ENCODE measurements at regions not wholly inside any gene's neighbourhood (a gene's known extent, or its start where the extent isn't known, plus 50 kb on each side); places are given as distances from the start of the nearest gene placed in this dataset.

- no peak for TF ChIP-seq REST (IDR thresholded peaks at IDR 0.05; ENCODE audit: borderline replicate concordance)
- no peak for TF ChIP-seq EZH2 (IDR thresholded peaks at IDR 0.05; ENCODE audit: borderline replicate concordance, insufficient read depth, low read length, poor library complexity, severe bottlenecking)
Observed at GRCh38 chr3:30332196-30333021, 274.0 kb upstream of the TGFBR2 start (continued).

- H3K4me3 ChIP-seq (ENCODE audit: low read length), result no peak overlapping the region
- H3K27me3 ChIP-seq (ENCODE audit: insufficient read depth, low read depth, low read length), result no peaks in the 10 kb centered on the region
- no peaks in the 10 kb centered on the region for H3F3A ChIP-seq (ENCODE audit: insufficient read depth, low read length, poor library complexity, severe bottlenecking)
- no peak overlapping the region for H3K27ac ChIP-seq (ENCODE audit: low read length)
- H3K9me2 ChIP-seq (ENCODE audit: insufficient read depth, low read length), result no peaks in the 10 kb centered on the region
- no peak overlapping the region for H3K9ac ChIP-seq (ENCODE audit: low read length)
- no peaks in the 10 kb centered on the region for H4K20me1 ChIP-seq (ENCODE audit: insufficient read depth)
- H2AFZ ChIP-seq (ENCODE audit: low read depth, low read length), result no peak overlapping the region
- no peak overlapping the region for H3K4me2 ChIP-seq (ENCODE audit: low read length)
- H3K36me3 ChIP-seq (ENCODE audit: insufficient read depth, low read length), result no peaks in the 10 kb centered on the region
- no peaks in the 10 kb centered on the region for H3K79me2 ChIP-seq (replicated peaks; ENCODE audit: insufficient read depth, low read length)
- TF ChIP-seq SMC3 (conservative IDR thresholded peaks at IDR 0.05; ENCODE audit: poor library complexity) (no peak), RAD21 (conservative IDR thresholded peaks at IDR 0.05) (no peak), EP300 (conservative IDR thresholded peaks at IDR 0.05; ENCODE audit: poor library complexity, severe bottlenecking) (no peak)
- H3K9me3 ChIP-seq (ENCODE audit: low read length), result no peaks in the 10 kb centered on the region
Observed at GRCh38 chr3:30333143-30333542, 273.3 kb upstream of the TGFBR2 start.

DNA sequence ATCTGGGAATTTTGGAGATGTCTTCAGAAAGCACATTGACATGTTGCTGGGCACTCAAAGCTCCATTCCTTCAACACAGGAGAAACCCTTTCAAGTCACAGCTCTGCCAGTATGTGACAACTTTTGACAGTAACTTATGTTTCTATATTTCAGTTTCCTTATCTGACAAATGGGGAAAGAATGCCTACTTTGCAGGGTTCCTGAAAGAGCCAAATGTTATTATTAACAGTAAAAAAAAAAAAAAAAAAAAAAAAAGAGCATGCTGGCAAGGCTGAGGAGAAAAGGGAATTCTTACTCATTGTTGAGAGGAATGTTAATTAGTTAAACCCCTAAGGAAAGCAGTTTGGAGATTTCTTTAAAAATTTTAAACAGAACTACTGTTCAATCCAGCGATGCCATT lies 272.5 kb upstream of the TGFBR2 start:
- TF ChIP-seq TAF1 (IDR thresholded peaks at IDR 0.05; ENCODE audit: low read depth) (no peak), EZH2 (IDR thresholded peaks at IDR 0.05; ENCODE audit: borderline replicate concordance, insufficient read depth, low read length, poor library complexity, severe bottlenecking) (no peak), EP300 (conservative IDR thresholded peaks at IDR 0.05; ENCODE audit: poor library complexity, severe bottlenecking) (no peak), REST (IDR thresholded peaks at IDR 0.05; ENCODE audit: borderline replicate concordance) (no peak), MXI1 (conservative IDR thresholded peaks at IDR 0.05; ENCODE audit: poor library complexity, severe bottlenecking) (no peak), SMC3 (conservative IDR thresholded peaks at IDR 0.05; ENCODE audit: poor library complexity) (no peak), POLR2AphosphoS5 (IDR thresholded peaks at IDR 0.05) (no peak), RAD21 (conservative IDR thresholded peaks at IDR 0.05) (no peak)
- TF ChIP-seq, protein P1, sequence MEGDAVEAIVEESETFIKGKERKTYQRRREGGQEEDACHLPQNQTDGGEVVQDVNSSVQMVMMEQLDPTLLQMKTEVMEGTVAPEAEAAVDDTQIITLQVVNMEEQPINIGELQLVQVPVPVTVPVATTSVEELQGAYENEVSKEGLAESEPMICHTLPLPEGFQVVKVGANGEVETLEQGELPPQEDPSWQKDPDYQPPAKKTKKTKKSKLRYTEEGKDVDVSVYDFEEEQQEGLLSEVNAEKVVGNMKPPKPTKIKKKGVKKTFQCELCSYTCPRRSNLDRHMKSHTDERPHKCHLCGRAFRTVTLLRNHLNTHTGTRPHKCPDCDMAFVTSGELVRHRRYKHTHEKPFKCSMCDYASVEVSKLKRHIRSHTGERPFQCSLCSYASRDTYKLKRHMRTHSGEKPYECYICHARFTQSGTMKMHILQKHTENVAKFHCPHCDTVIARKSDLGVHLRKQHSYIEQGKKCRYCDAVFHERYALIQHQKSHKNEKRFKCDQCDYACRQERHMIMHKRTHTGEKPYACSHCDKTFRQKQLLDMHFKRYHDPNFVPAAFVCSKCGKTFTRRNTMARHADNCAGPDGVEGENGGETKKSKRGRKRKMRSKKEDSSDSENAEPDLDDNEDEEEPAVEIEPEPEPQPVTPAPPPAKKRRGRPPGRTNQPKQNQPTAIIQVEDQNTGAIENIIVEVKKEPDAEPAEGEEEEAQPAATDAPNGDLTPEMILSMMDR (IDR thresholded peaks at IDR 0.05; ENCODE audit: poor library complexity, severe bottlenecking), result no peak
- H3K36me3 ChIP-seq (ENCODE audit: insufficient read depth, low read length), result no peaks in the 10 kb centered on the region
- H4K20me1 ChIP-seq (ENCODE audit: insufficient read depth), result no peaks in the 10 kb centered on the region
- no peaks in the 10 kb centered on the region for H3K79me2 ChIP-seq (replicated peaks; ENCODE audit: insufficient read depth, low read length)
- H3K27me3 ChIP-seq (ENCODE audit: insufficient read depth, low read depth, low read length), result no peaks in the 10 kb centered on the region
- no peaks in the 10 kb centered on the region for H3K9me2 ChIP-seq (ENCODE audit: insufficient read depth, low read length)
- H2AFZ ChIP-seq (ENCODE audit: low read depth, low read length), result no peak overlapping the region
- H3K27ac ChIP-seq (ENCODE audit: low read length), result no peak overlapping the region
- H3K4me2 ChIP-seq (ENCODE audit: low read length), result no peak overlapping the region
- no peak overlapping the region for H3K4me3 ChIP-seq (ENCODE audit: low read length)
- H3K9me3 ChIP-seq (ENCODE audit: low read length), result no peaks in the 10 kb centered on the region
- no peak overlapping the region for H3K9ac ChIP-seq (ENCODE audit: low read length)
- H3F3A ChIP-seq (ENCODE audit: insufficient read depth, low read length, poor library complexity, severe bottlenecking), result no peaks in the 10 kb centered on the region

All from neural cell (in vitro differentiated cells).